Neural progenitor cell (in vitro differentiated cells): ENCODE measurements at regions not wholly inside any gene's neighbourhood (a gene's known extent, or its start where the extent isn't known, plus 50 kb on each side); places are given as distances from the start of the nearest gene placed in this dataset.
"Not testable (repeated sequence)": the region's sequence is repeated elsewhere in the genome, so short reads cannot be mapped to it uniquely, and the experiment has no call there.

Experiments used
- DNase-seq: peaks from one replicate; pipeline ENCODE4 v3.0.0-alpha.2; 2016; ENCODE audit warnings: low spot score
- H2AFZ ChIP-seq: fragments of 200-600 bp; sonication (generic); replicated peaks from 2 replicates; pipeline ENCODE4 v1.6.1; 2016; ENCODE audit warnings: antibody characterized with exemption
- H3F3A ChIP-seq: fragments of 200-600 bp; sonication (generic); 2 replicates; pipeline ENCODE4 v1.6.1; 2016; ENCODE audit warnings: antibody characterized with exemption, low read depth
- H3K27ac ChIP-seq: fragments of 200-600 bp; sonication (generic); 2 replicates; pipeline ENCODE4 v1.5.1; 2016; ENCODE audit warnings: mild to moderate bottlenecking
- H3K27me3 ChIP-seq: fragments of 200-600 bp; sonication (generic); 2 replicates; pipeline ENCODE4 v1.6.1; 2016; ENCODE audit warnings: mild to moderate bottlenecking, moderate library complexity
- H3K36me3 ChIP-seq: fragments of 200-600 bp; sonication (generic); 2 replicates; pipeline ENCODE4 v1.5.1; 2016
- H3K4me1 ChIP-seq: fragments of 200-600 bp; sonication (generic); 2 replicates; pipeline ENCODE4 v1.6.1; 2016; ENCODE audit warnings: mixed run types
- H3K4me2 ChIP-seq: fragments of 200-600 bp; sonication (generic); 2 replicates; pipeline ENCODE4 v1.6.1; 2016
- H3K4me3 ChIP-seq: fragments of 200-600 bp; sonication (generic); 2 replicates; pipeline ENCODE4 v1.5.1; 2016
- H3K79me2 ChIP-seq: fragments of 200-600 bp; sonication (generic); 2 replicates; pipeline ENCODE4 v1.6.1; 2016; ENCODE audit warnings: low read depth
- H3K9ac ChIP-seq: fragments of 200-600 bp; sonication (generic); 2 replicates; pipeline ENCODE4 v1.6.1; 2016
- H3K9me3 ChIP-seq: fragments of 200-600 bp; sonication (generic); 2 replicates; pipeline ENCODE4 v1.5.1; 2016; ENCODE audit warnings: low read depth
- H4K20me1 ChIP-seq: fragments of 200-600 bp; sonication (generic); 2 replicates; pipeline ENCODE4 v1.6.1; 2016; ENCODE audit warnings: low read depth
- H3K27ac Mint-ChIP-seq: 3 replicates; pipeline ENCODE4 v1.8.0; 2021; ENCODE audit warnings: mixed read lengths
- H3K27me3 Mint-ChIP-seq: 2 replicates; pipeline ENCODE4 v1.8.0; 2022; ENCODE audit warnings: low read depth, mild to moderate bottlenecking, inconsistent platforms, moderate library complexity, mixed read lengths; ENCODE audit not compliant: insufficient read depth
- H3K36me3 Mint-ChIP-seq: 3 replicates; pipeline ENCODE4 v1.8.0; 2021; ENCODE audit warnings: mixed read lengths
- H3K4me1 Mint-ChIP-seq: 3 replicates; pipeline ENCODE4 v1.8.0; 2021; ENCODE audit warnings: mixed read lengths
- H3K4me3 Mint-ChIP-seq: 3 replicates; pipeline ENCODE4 v1.8.0; 2021; ENCODE audit warnings: mild to moderate bottlenecking, moderate library complexity, mixed read lengths
- H3K9me3 Mint-ChIP-seq: 3 replicates; pipeline ENCODE4 v1.8.0; 2020; ENCODE audit warnings: mixed read lengths
- CTCF ChIP-seq: fragments of 200-600 bp; sonication (generic); IDR thresholded peaks from 2 replicates; pipeline ENCODE4 v1.5.1; 2017; ENCODE audit warnings: antibody characterized with exemption, mild to moderate bottlenecking
- EZH2 ChIP-seq: fragments of 200-600 bp; sonication (generic); IDR thresholded peaks from 2 replicates; pipeline ENCODE4 v1.6.1; 2017; ENCODE audit warnings: antibody characterized with exemption, mild to moderate bottlenecking, moderate library complexity
- EZH2phosphoT487 ChIP-seq: fragments of 200-600 bp; sonication (generic); IDR thresholded peaks from 2 replicates; pipeline ENCODE4 v1.6.1; 2017; ENCODE audit warnings: antibody characterized with exemption

GRCh38 chr15:95784508-95784907 is 546.0 kb upstream of the NR2F2 start:
- Mint-ChIP-seq H3K36me3 (peaks cover 14% of the 10 kb centered on the region), H3K27ac (no peak overlapping the region), H3K4me1 (no peaks in the 10 kb centered on the region), H3K9me3 (peaks cover 49% of the 10 kb centered on the region), H3K4me3 (peak overlapping the region; percentile 27), H3K27me3 (peaks cover 4% of the 10 kb centered on the region)
- TF ChIP-seq CTCF (no peak), EZH2 (no peak), EZH2phosphoT487 (no peak)
- Histone ChIP-seq H4K20me1 (no peaks in the 10 kb centered on the region), H3K27me3 (no peaks in the 10 kb centered on the region), H3K9me3 (peaks cover 14% of the 10 kb centered on the region), H3K4me2 (no peak overlapping the region), H3K4me1 (no peaks in the 10 kb centered on the region), H3K4me3 (no peak overlapping the region), H3K27ac (no peak overlapping the region), H3K36me3 (no peaks in the 10 kb centered on the region), H3F3A (no peaks in the 10 kb centered on the region), H2AFZ (no peak overlapping the region), H3K79me2 (no peaks in the 10 kb centered on the region), H3K9ac (no peak overlapping the region)
- no peak for DNase-seq

- H3K4me1 Mint-ChIP-seq, H3K9ac ChIP-seq, H3K27me3 ChIP-seq, DNase-seq, H3K4me3 Mint-ChIP-seq, H4K20me1 ChIP-seq, H3K79me2 ChIP-seq, H3K4me2 ChIP-seq, H2AFZ ChIP-seq, H3F3A ChIP-seq, H3K27ac ChIP-seq, H3K4me3 ChIP-seq, H3K36me3 ChIP-seq, H3K27ac Mint-ChIP-seq, H3K4me1 ChIP-seq, H3K27me3 Mint-ChIP-seq: not testable (repeated sequence)
- Mint-ChIP-seq H3K36me3 (peaks cover 14% of the 10 kb centered on the region), H3K9me3 (peaks cover 47% of the 10 kb centered on the region)
- peaks cover 14% of the 10 kb centered on the region for H3K9me3 ChIP-seq
Observed at GRCh38 chr15:95785276-95785675, 545.2 kb upstream of the NR2F2 start.

DNA sequence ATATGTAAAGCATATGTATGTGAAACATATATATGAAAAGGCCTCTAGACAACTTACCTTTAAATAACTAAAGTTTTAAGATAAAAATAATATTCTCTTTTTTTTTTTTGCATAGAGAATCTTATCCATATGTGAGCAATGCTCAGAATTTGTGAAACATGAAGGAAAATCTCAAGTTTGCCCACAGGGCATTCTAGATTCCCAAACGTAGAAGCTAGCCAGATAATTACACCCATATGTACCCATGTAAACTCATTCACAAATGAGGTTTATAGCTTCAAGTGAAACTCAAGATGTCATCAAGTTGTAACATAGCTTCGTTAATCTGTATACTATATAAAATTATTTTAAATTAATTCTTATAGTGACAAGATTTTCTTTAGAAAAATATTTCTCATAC is 537.3 kb upstream of the NR2F2 start:
- H3K9ac ChIP-seq = no peak overlapping the region
- no peak overlapping the region for H3K27ac ChIP-seq
- H3K9me3 ChIP-seq = no peaks in the 10 kb centered on the region
- H3K4me3 ChIP-seq = no peak overlapping the region
- no peaks in the 10 kb centered on the region for H3K27me3 Mint-ChIP-seq
- TF ChIP-seq EZH2 (no peak), EZH2phosphoT487 (no peak)
- no peak overlapping the region for H3K4me3 Mint-ChIP-seq
- no peaks in the 10 kb centered on the region for H4K20me1 ChIP-seq
- H3K36me3 ChIP-seq = no peaks in the 10 kb centered on the region
- H3K4me1 ChIP-seq = no peaks in the 10 kb centered on the region
- no peak overlapping the region for H3K27ac Mint-ChIP-seq
- H3K27me3 ChIP-seq = no peaks in the 10 kb centered on the region
- no peak for DNase-seq
- peaks cover 13% of the 10 kb centered on the region for H3K9me3 Mint-ChIP-seq
- H2AFZ ChIP-seq = no peak overlapping the region
- no peaks in the 10 kb centered on the region for H3K36me3 Mint-ChIP-seq
- peaks cover 12% of the 10 kb centered on the region for H3K4me1 Mint-ChIP-seq
- no peaks in the 10 kb centered on the region for H3F3A ChIP-seq
- no peak overlapping the region for H3K4me2 ChIP-seq
- H3K79me2 ChIP-seq = no peaks in the 10 kb centered on the region

- Mint-ChIP-seq H3K27me3 (no peaks in the 10 kb centered on the region), H3K27ac (no peak overlapping the region), H3K9me3 (peaks cover 16% of the 10 kb centered on the region), H3K4me3 (no peak overlapping the region), H3K4me1 (peaks cover 17% of the 10 kb centered on the region), H3K36me3 (peaks cover 3% of the 10 kb centered on the region)
- Histone ChIP-seq H3K4me1 (no peaks in the 10 kb centered on the region), H3K27ac (no peak overlapping the region), H3K36me3 (no peaks in the 10 kb centered on the region), H3K4me3 (no peak overlapping the region), H4K20me1 (no peaks in the 10 kb centered on the region), H3K4me2 (no peak overlapping the region), H3K9me3 (no peaks in the 10 kb centered on the region), H3K9ac (no peak overlapping the region), H3K27me3 (no peaks in the 10 kb centered on the region), H3F3A (no peaks in the 10 kb centered on the region), H2AFZ (no peak overlapping the region), H3K79me2 (no peaks in the 10 kb centered on the region)
- no peak for DNase-seq
- TF ChIP-seq CTCF (no peak), EZH2phosphoT487 (no peak), EZH2 (no peak)
Observed at GRCh38 chr15:95795386-95795785, 535.1 kb upstream of the NR2F2 start.
